ENCODE measurements at regions not wholly inside any gene's neighbourhood (a gene's known extent, or its start where the extent isn't known, plus 50 kb on each side); places are given as distances from the start of the nearest gene placed in this dataset.

GRCh38 chrX:51242212-51242611, 90.4 kb upstream of the NUDT10 start:
- TF ChIP-seq CTCF (IDR thresholded peaks at IDR 0.05; ENCODE audit: insufficient read depth, low read length, poor library complexity, severe bottlenecking) (no peak), EZH2phosphoT487 (conservative IDR thresholded peaks at IDR 0.05; ENCODE audit: low read length) (no peak)

Data from SU-DHL-6 (cell line).